Ramos (cell line): ENCODE measurements at regions not wholly inside any gene's neighbourhood (a gene's known extent, or its start where the extent isn't known, plus 50 kb on each side); places are given as distances from the start of the nearest gene placed in this dataset.

Experiments
- in situ Hi-C: fragments of 300-500 bp; cut with MboI; formaldehyde crosslinking; loops from one replicate; pipeline ENCODE4 v1.14.3; 2022; ENCODE audit warnings: low sequenced_read_pairs; ENCODE audit not compliant: unreplicated experiment

GRCh38 chr19:32105527-32106310 lies 239.7 kb upstream of the ZNF507 start:
- in situ Hi-C loops, result no loop called here

- in situ Hi-C loops, result no loop called here
These were observed 223.2 kb upstream of the ZNF507 start for GRCh38 chr19:32122258-32122657.

- in situ Hi-C loops, result no loop called here
These were observed 222.0 kb upstream of the ZNF507 start for GRCh38 chr19:32123355-32123940.

- in situ Hi-C loops, result no loop called here
These were observed 220.8 kb upstream of the ZNF507 start for GRCh38 chr19:32124585-32124984.

DNA sequence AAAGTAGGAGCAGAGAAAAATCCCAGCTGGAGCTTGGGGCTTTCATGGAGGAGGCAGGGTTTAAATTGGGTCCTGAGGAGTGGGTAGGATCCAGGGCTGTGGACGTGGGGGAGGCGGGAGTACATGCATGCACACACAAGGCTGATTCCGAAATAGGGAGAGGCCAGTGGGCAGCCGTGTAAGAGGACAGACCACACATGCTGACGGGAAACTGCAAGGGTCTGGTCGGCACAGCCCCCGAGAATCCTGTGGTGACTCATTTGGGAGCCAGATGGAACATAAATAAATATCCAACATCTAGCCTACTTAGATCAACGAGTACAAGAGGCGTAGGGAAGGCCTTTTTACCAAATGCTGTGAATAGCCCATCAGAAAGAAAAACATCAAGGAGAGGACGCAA lies 216.3 kb upstream of the ZNF507 start:
- in situ Hi-C loops, result no loop called here

GRCh38 chr19:32130332-32130731 lies 215.1 kb upstream of the ZNF507 start:
- in situ Hi-C loops, result no loop called here

DNA sequence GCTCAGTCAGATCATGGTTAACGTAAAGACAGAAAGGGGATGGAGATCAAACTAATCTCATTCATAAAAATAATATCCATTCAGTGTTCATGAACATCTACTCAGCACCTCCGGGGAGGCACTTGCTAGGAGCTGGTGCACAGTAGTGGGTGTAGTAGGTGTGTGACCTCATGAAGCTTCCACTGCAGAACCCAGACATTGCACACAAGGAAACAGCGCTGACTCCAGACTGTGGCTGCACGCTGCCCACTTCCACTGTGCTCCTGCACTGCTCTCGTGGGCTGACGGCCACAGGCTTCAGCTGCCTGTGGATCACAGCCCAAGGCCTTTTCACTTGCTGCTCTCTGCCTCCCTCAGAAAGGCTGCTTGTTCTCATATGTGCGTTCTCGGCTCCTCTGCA lies 214.4 kb upstream of the ZNF507 start:
- in situ Hi-C loops, result no loop called here

DNA sequence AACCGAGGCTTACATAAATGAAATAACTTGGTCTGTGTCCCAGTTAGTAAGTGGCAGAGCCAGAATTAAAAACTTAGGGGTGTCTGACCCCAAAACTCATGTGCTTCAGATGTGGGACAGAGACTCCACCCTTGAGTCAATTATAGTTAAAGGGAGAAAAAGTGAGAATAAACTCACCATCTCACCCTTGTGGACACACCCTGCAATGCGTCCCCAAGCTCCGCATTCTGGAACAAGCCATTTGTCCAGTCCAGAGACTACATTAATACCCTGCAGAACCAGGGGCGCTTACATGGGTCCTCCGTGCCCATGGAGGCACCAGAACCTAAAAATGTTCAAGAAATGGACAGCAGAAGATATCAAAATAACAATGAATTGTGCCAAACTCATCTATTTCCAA lies 207.0 kb upstream of the ZNF507 start:
- in situ Hi-C loops, result no loop called here

DNA sequence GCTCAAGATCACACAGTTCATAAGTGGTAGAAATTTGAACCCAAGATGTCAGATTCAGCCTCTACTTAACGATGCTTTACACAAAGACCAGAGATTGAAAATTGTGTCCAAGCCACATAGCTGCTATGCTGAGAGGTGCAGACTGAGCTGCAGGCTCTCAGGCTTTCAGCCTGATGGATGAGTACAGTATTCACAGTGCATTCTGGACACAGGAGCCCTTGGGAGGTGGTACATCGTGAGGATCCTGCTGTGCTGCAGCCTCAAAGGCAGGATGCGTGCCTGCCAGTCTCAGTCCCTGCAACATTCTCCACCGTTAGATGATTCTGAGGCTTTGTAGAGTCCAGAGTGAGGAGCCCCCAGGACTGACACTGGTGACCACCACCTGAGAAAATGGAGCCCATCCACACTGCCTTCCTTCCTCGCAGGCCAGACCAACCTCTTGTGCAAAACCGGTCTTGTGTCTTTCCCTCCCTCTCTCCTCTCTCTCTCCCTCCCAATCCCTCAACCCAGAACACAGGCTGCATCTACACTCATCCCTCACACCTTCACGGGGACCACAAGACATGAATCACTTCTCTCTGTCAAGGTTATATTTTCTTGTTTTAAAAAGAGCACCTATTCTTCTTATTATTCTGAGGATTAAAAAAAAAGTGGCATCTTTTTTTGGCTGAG lies 203.4 kb upstream of the ZNF507 start:
- in situ Hi-C loops, result no loop called here

DNA sequence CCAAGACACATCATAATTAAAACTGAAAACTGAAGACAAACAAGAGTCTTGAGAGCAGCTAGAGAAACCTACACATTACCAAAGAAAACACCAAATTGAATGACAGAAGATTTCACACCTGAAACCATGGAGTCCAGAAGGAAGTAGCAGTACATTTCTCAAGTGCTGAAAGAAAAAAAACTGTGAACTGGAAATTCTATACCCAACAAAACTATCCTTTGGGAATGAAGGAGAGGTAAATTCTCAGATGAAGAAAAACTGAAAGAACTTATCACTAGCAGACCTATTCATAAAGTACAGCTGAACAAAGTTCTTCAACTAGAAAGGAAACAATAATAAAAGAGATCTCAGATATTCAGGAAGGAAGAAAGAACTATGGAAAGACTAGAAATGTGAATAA lies 198.7 kb upstream of the ZNF507 start:
- in situ Hi-C loops, result no loop called here

DNA sequence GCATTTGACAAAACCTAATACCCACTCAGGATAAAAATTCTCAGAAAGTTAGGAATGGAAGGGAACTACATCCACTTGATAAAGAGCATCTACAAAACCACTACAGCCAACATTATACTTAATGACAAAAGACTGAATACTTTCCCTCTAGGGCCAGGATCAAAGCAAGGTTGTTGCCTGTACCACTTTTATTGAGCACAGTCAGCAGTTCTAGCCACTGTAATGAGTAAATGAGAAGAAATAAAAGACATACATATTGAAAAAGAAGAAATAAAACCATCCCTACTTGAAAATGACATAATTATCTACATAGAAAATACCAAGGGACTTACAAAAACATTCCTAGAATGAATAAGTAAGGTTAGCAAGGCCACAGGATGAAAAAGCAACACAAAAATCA lies 194.8 kb upstream of the ZNF507 start:
- in situ Hi-C loops, result no loop called here

- in situ Hi-C loops, result no loop called here
These were observed 191.0 kb upstream of the ZNF507 start for GRCh38 chr19:32154418-32154817.

GRCh38 chr19:32164384-32164992 lies 180.9 kb upstream of the ZNF507 start:
- in situ Hi-C loops, result no loop called here

- in situ Hi-C loops, result no loop called here
These were observed 180.3 kb upstream of the ZNF507 start for GRCh38 chr19:32165141-32165540.

GRCh38 chr19:32165750-32166149 lies 179.7 kb upstream of the ZNF507 start:
- in situ Hi-C loops, result no loop called here

- in situ Hi-C loops, result no loop called here
These were observed 179.2 kb upstream of the ZNF507 start for GRCh38 chr19:32166238-32166637.

DNA sequence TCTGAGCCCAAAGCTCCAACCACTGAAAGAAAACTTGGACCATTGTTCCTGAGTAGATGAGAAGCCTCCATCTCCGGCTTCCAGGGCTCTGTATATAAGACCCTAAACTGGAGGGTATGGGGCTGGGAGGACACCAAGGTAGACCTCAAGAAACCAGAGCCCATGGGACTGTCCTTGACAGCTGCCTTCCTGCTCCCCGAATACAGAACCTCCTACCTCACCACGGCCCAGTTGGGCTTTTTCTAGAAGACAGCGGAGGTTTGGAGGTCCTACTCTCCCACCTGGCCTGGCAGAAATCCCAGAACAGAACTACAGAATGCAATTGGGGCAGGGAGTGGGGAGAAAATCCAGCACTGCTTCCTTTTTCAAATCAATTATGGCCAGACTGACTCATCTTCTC lies 177.3 kb upstream of the ZNF507 start:
- in situ Hi-C loops, result no loop called here

GRCh38 chr19:32168606-32169005 lies 176.8 kb upstream of the ZNF507 start:
- in situ Hi-C loops, result no loop called here

DNA sequence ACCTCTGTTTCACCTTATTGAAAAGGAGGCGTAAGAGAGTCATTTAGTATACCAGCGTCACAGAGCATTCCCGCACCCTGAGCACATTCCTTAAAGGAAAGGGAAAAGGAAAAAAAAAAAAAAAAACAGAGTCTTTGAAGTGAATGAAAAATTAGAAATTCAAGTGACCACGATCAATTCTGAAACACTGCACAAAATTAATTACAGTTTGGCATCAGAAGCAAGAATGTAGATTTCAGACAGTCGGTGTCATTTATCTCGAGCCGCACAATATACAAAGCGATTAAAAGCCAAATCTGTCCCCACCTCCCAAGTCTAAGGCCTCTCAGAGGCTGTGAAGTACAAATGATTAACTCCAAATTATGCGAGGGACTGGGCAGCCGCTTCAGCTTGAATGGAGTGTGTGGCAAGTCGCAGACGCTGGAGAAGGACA lies 173.7 kb upstream of the ZNF507 start:
- in situ Hi-C loops, result no loop called here

DNA sequence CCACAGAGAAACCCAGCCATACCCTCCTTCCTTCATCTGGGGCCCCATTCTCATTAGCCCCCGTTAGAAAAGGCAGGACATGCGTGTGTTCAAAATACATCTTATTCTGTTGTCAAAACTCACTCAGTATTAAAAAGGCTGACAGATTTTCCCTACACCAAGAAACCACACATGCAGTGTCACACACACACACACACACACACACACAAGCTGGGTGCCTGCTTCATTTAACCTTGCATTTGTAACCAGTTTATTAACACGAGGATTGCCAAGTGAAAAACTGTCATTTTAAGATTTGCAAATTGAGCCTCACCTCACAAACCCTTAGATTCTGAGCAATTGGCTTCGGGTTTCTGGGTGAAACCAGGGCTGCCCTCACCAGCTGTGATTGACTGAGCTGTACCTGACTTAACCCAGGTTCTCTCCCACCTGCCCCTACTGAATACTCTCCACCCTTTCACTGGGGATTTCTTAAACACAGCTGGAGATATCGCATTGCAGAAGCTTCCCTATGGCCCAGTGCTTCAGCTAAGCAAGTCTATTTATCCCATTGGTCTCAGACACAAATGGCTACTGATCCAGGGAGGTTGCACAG lies 172.7 kb upstream of the ZNF507 start:
- in situ Hi-C loops, result no loop called here

GRCh38 chr19:32173836-32174235 lies 171.6 kb upstream of the ZNF507 start:
- in situ Hi-C loops, result no loop called here
